ENCODE measurements at regions not wholly inside any gene's neighbourhood (a gene's known extent, or its start where the extent isn't known, plus 50 kb on each side); places are given as distances from the start of the nearest gene placed in this dataset.

GRCh38 chr1:218164111-218164929 is 120.8 kb upstream of the RRP15 start:
- Histone ChIP-seq H2AFZ (ENCODE audit: control insufficient read depth, low read depth, low read length) (no peak overlapping the region), H3K9me3 (replicated peaks; ENCODE audit: control insufficient read depth, insufficient read depth, low read length) (no peaks in the 10 kb centered on the region), H3K4me3 (no peak overlapping the region), H3K36me3 (ENCODE audit: control insufficient read depth in 2 of 2, insufficient read depth in 2 of 2, low read length in 1 of 2) (no peaks in the 10 kb centered on the region), H3K79me2 (ENCODE audit: control insufficient read depth, insufficient read depth, low read length) (no peaks in the 10 kb centered on the region), H4K20me1 (ENCODE audit: control insufficient read depth, insufficient read depth) (no peaks in the 10 kb centered on the region), H3K4me1 (ENCODE audit: control insufficient read depth, insufficient read depth, low read length) (no peaks in the 10 kb centered on the region), H3K27me3 (replicated peaks in 1 of 2; ENCODE audit: control insufficient read depth in 2 of 2, insufficient read depth in 2 of 2, low read length in 1 of 2) (peaks cover 9 to 18% of the 10 kb centered on the region in 2 experiments), H3K4me2 (ENCODE audit: control insufficient read depth, insufficient read depth) (peak overlapping the region; percentile 59), H3K27ac (ENCODE audit: control insufficient read depth, insufficient read depth) (no peak overlapping the region), H3K9ac (ENCODE audit: control insufficient read depth, insufficient read depth, low read length) (no peak overlapping the region)
- intact Hi-C loops (cut with micrococcal nuclease; ENCODE audit: unreplicated experiment), result no loop called here
- RAD21 ChIA-PET (ENCODE audit: unreplicated experiment), result no interaction called here
- FAIRE-seq (no peak), ATAC-seq (peak; percentile 72), DNase-seq (ENCODE audit: low read depth, low spot score) (no peak)
- no TSS peak for BruUV-seq (replicated peaks)
- in situ Hi-C loops (cut with MboI), result no loop called here
- CTCF ChIA-PET, result no interaction called here
- WGBS (ENCODE audit: insufficient coverage, insufficient replicate concordance, low lambda C conversion rate, missing lambda C conversion rate), result 14% methylated on average over 67 of the region's 68 CpGs
- TF ChIP-seq GABPA (IDR thresholded peaks at IDR 0.05; ENCODE audit: low read depth), result no peak
- TF ChIP-seq EZH2 (IDR thresholded peaks at IDR 0.05; ENCODE audit: borderline replicate concordance, control insufficient read depth, low read depth, low read length), result 0 out of 2 replicates have a peak, but pooled peaks have one; percentile 30
- TF ChIP-seq CBFB (IDR thresholded peaks at IDR 0.05; ENCODE audit: low read depth), result no peak
- POLR2A ChIA-PET, result no interaction called here
- SMC1A ChIA-PET (ENCODE audit: uncharacterized antibody, unreplicated experiment), result no interaction called here

DNA sequence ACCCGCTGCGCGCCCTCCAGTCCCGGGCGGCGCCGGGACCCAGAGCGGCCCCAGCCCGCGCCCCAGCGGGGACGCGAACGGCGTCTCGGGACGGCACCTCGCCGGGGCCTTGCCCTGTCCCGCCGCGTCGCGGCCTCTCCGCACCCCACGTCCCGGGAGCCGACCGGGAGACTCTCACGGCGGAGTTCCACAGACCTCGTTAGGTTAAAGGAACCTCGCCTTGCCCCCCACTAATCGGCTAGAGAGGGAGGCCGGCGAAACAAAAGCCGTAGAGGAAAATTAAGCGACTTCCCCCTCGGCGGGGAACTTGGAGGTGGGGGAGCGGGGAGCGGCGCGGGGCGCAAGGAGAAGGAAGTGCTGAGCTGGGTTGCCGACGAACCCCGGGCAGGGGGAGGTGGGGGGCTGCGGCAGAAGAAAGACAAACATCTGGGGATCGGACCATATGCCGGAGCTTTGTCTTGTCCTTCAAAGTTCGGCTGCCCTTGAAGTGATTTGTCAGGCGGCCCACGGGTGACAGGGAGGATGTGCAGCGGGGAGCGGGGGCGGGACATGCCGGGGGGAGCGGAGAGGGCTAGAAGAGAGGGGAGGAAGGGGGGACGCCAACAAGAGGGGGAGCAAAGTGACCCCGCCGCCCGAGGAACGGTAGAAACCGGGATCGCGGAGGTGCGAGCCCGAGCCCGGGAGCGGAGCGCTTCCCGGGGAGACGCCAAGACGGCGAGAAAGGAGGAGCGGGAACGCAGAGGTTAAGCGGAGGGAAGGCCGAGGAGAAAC is 120.0 kb upstream of the RRP15 start:
- Histone ChIP-seq H3K4me2 (ENCODE audit: control insufficient read depth, insufficient read depth) (peak overlapping the region; percentile 59; the same call in 1 of the 2 replicates), H3K27ac (ENCODE audit: control insufficient read depth, insufficient read depth) (no peak overlapping the region), H4K20me1 (ENCODE audit: control insufficient read depth, insufficient read depth) (no peaks in the 10 kb centered on the region), H3K36me3 (ENCODE audit: control insufficient read depth in 2 of 2, insufficient read depth in 2 of 2, low read length in 1 of 2) (no peaks in the 10 kb centered on the region), H3K9ac (ENCODE audit: control insufficient read depth, insufficient read depth, low read length) (no peak overlapping the region), H3K9me3 (replicated peaks; ENCODE audit: control insufficient read depth, insufficient read depth, low read length) (no peaks in the 10 kb centered on the region), H3K4me1 (ENCODE audit: control insufficient read depth, insufficient read depth, low read length) (no peaks in the 10 kb centered on the region), H3K4me3 (0 out of 2 replicates have a peak overlapping the region, but pooled peaks have one; percentile 22), H2AFZ (ENCODE audit: control insufficient read depth, low read depth, low read length) (no peak overlapping the region), H3K27me3 (replicated peaks in 1 of 2; ENCODE audit: control insufficient read depth in 2 of 2, insufficient read depth in 2 of 2, low read length in 1 of 2) (peaks cover 9 to 18% of the 10 kb centered on the region in 2 experiments), H3K79me2 (ENCODE audit: control insufficient read depth, insufficient read depth, low read length) (no peaks in the 10 kb centered on the region)
- ChIA-PET CTCF (no interaction called here), SMC1A (ENCODE audit: uncharacterized antibody, unreplicated experiment) (no interaction called here), POLR2A (no interaction called here), RAD21 (ENCODE audit: unreplicated experiment) (no interaction called here)
- peak; percentile 64 for ATAC-seq
- no TSS peak for BruUV-seq (replicated peaks)
- intact Hi-C loops (cut with micrococcal nuclease; ENCODE audit: unreplicated experiment), result no loop called here
- 6% methylated on average over 73 of the region's 80 CpGs for WGBS (ENCODE audit: insufficient coverage, insufficient replicate concordance, low lambda C conversion rate, missing lambda C conversion rate)
- no peak for TF ChIP-seq EZH2 (IDR thresholded peaks at IDR 0.05; ENCODE audit: borderline replicate concordance, control insufficient read depth, low read depth, low read length)
- TF ChIP-seq, protein P1, sequence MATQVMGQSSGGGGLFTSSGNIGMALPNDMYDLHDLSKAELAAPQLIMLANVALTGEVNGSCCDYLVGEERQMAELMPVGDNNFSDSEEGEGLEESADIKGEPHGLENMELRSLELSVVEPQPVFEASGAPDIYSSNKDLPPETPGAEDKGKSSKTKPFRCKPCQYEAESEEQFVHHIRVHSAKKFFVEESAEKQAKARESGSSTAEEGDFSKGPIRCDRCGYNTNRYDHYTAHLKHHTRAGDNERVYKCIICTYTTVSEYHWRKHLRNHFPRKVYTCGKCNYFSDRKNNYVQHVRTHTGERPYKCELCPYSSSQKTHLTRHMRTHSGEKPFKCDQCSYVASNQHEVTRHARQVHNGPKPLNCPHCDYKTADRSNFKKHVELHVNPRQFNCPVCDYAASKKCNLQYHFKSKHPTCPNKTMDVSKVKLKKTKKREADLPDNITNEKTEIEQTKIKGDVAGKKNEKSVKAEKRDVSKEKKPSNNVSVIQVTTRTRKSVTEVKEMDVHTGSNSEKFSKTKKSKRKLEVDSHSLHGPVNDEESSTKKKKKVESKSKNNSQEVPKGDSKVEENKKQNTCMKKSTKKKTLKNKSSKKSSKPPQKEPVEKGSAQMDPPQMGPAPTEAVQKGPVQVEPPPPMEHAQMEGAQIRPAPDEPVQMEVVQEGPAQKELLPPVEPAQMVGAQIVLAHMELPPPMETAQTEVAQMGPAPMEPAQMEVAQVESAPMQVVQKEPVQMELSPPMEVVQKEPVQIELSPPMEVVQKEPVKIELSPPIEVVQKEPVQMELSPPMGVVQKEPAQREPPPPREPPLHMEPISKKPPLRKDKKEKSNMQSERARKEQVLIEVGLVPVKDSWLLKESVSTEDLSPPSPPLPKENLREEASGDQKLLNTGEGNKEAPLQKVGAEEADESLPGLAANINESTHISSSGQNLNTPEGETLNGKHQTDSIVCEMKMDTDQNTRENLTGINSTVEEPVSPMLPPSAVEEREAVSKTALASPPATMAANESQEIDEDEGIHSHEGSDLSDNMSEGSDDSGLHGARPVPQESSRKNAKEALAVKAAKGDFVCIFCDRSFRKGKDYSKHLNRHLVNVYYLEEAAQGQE (IDR thresholded peaks at IDR 0.05; ENCODE audit: low read depth, low read length), result no peak
- TF ChIP-seq FOXM1 (IDR thresholded peaks at IDR 0.05; ENCODE audit: low read depth, low read length), result no peak
- TF ChIP-seq ZNF384 (IDR thresholded peaks at IDR 0.05; ENCODE audit: borderline replicate concordance, low read depth, low read length), result no peak
- TF ChIP-seq RELA (IDR thresholded peaks at IDR 0.05; ENCODE audit: borderline replicate concordance, partially characterized antibody), result no peak
- TF ChIP-seq NFXL1 (IDR thresholded peaks at IDR 0.05; ENCODE audit: borderline replicate concordance), result no peak
- TF ChIP-seq SUZ12 (IDR thresholded peaks at IDR 0.05; ENCODE audit: unreplicated experiment), result peak; percentile 96
- DNase-seq (ENCODE audit: low read depth, low spot score), result no peak
- in situ Hi-C loops (cut with MboI), result no loop called here
- no peak for FAIRE-seq
